GM21737 (cell line): ENCODE measurements at regions not wholly inside any gene's neighbourhood (a gene's known extent, or its start where the extent isn't known, plus 50 kb on each side); places are given as distances from the start of the nearest gene placed in this dataset.
"Not testable (repeated sequence)": the region's sequence is repeated elsewhere in the genome, so short reads cannot be mapped to it uniquely, and the experiment has no call there.

Source experiments
- ATAC-seq: cut with Tn5 transposase; IDR thresholded peaks from one replicate; pipeline ENCODE4 v1.9.1; 2021; ENCODE audit warnings: mild to moderate bottlenecking, moderate library complexity; ENCODE audit not compliant: unreplicated experiment

DNA sequence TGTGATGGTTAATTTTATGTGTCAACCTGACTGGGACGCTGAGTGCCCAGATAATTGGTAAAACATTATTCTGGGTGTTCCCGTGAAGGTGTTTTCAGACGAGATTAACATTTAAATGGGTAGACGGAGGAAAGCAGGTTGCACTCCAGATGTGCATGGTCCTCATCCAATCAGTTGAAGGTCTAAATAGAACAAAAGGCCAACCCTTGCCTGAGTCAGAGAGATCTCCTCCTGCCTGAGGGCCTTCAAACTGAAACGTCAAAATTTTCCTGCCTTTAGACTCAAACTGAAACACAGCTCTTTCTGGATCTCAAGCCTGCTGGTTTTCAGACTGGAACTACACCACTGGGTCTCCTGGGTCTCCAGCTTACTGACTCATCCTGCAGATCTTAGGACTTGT, 73.5 kb downstream of the NPIPA8 start:
- ATAC-seq, result not testable (repeated sequence)

GRCh38 chr16:18261848-18262247, 74.7 kb downstream of the NPIPA8 start:
- ATAC-seq, result not testable (repeated sequence)

- not testable (repeated sequence) for ATAC-seq
These were observed 76.9 kb downstream of the NPIPA8 start for GRCh38 chr16:18259496-18260176.

- ATAC-seq, result not testable (repeated sequence)
These were observed 83.6 kb downstream of the NPIPA8 start for GRCh38 chr16:18252943-18253342.

DNA sequence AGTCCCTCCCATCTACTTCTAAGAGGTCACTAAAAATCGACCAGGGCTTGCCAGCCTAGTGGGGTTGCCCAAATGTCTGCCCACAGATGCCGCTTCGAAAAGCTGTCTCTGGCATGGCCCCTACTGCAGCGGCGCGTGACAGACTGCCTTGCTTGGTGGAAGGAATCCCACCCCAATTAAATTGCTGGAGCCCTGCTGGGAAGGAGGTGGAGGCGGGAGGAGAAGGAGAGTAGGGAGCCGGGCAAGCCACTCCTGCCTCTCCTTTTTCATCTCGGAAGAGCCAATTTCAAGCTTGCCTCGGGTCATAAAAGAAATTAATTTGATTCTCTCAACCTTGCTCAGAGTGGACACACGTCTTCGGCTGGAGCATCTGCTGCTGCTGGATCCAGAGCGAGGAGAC, 106.0 kb downstream of the NPIPA8 start:
- not testable (repeated sequence) for ATAC-seq

DNA sequence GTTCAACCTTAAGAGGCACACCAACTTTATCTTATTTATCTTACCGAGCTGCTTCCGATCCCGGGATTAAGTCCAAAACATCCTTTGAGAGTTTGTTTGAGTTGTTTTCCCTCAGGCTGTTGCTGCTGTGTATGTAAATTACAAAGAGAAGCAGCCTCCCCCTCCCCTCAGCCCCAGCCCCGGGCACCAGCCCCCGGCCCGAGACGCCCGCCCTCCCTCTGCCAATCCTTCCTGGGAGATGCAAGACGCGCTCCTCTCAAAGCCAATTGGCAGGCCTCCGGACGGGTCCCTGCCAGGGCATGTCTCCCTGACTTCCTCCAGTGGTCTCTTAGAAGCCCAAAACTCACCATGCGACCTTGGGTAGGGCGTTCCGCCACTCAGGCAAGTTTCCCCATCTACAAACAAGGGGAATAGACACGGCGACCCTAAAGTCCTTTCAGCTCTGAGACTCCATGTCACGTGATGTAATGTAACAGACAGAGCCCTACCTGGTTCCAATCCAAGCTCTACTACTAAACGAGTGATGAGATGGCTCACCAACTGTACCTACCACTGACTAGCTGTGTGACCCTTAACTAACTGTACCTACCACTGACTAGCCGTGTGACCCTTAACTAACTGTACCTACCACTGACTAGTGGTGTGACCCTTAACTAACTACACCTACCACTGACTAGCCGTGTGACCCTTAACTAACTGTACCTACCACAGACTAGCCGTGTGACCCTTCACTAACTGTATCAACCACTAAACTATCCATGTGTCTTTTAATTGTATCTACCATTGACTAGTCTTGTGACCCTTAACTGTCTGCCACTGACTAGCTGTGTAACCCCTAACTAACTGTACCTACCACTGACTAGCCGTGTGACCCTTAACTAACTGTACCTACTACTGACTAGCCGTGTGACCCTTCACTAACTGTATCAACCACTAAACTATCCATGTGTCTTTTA, 114.2 kb downstream of the NPIPA8 start:
- ATAC-seq, result not testable (repeated sequence)

DNA sequence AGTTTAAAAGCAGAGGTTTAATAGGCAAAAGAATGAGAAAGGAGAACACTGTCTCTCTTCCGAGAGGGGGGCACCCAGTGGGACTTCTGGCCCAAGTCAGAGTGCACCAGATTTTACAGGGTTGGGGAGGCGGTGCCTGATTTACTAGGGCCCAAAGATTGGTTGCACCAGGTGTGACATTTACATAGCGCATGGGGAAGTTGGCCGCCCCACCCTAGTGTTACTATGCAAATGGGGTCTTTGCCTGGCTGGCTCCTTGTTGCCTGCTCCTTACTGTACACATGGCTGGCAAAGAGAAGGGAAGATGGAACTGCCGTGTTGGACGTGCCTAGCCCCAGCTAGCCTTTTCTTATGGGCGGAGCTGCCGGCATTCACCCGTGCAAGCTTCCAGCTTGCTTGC, 118.8 kb downstream of the NPIPA8 start:
- not testable (repeated sequence) for ATAC-seq

DNA sequence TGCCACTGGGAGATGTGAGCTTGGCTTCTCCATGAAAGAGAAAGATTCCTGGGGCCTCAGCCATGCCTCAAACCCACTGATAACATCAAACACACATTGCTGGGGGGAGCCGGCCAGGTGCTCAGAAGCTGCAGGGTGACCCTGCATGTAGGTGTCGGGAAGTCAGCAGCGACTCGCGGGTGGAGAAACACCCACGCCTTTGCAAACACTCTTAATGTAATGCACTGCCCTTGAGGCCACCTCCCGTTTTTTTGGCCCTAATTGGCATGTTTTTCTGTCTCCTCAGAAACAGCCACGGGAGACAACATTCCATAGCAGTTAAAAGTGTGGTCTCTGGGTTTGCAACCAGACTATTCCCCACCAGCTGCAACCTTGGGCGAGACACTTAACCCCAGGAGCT, 119.7 kb downstream of the NPIPA8 start:
- not testable (repeated sequence) for ATAC-seq

- ATAC-seq, result not testable (repeated sequence)
These were observed 122.7 kb downstream of the NPIPA8 start for GRCh38 chr16:18213810-18214209.

- not testable (repeated sequence) for ATAC-seq
These were observed 125.0 kb downstream of the NPIPA8 start for GRCh38 chr16:18211505-18211904.

DNA sequence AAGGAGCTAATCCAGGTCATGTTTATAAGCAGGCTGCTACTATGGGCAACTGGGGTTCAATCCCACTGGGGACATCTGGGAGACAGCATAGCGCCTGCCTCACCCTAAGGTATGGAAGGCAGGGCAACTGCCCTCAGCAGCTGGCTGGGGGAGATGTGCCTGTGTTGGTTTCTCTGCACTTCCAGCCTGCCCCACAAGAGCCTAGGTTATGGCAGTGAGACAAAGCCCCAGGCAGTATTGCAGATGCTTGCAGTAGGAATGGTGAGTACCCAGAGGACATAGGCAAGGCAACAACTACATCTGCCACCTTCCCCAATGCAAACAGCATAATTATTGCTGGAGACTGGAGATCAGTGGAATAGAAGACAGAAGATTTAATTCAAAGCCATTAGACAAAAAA, 131.8 kb downstream of the NPIPA8 start:
- not testable (repeated sequence) for ATAC-seq

DNA sequence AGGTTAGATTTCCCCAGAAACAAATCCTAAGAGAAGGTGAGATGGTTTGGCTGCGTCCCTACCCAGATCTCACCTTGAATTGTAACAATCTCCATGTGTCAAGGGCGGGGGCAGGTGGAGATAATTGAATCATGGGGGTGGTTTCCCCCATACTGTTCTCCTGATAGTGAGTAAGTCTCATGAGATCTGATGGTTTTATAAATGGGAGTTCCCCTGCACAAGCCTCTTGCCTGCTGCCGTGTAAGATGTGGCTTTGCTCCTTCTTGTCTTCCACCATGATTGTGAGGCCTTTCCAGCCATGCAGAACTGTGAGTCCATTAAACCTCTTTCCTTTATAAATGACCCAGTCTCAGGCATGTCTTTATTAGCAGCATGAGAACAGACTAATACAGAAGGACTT, 132.2 kb downstream of the NPIPA8 start:
- ATAC-seq, result not testable (repeated sequence)

DNA sequence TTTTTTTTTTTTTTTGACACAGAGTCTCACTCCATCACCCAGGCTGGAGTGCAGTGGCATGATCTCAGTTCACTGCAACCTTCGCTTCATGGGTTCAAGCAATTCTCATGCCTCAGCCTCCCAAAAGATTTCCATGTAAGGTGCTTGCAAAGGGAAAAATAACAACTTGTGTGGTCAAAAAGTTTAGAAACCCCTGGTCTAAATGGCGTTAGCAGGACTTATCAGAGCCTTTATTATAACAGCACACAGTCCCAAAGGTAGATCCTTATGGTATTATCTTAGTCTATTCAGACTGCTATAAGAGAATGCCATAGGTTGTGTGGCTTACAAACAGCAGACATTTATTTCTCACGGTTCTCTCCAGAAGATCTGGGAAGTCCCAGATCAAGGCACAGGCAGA, 135.0 kb downstream of the NPIPA8 start:
- ATAC-seq, result not testable (repeated sequence)

DNA sequence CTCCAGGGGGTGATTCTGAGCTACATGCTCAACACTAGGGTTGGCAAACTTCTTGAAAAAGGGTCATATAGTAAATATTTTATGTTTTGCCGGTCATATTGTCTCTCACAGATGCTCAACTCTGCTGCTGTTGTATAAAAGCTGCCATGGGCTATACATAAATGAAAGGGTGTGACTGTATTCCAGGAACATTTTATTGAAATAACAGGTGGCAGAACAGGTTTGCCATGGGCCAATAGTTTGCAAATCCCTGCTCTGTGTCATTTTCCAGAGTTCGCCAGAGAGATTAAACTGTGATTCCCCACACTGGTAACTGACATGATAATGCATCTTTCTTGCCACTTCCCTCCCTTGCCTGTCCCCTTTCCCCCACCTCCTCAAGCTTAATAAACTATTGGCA, 144.1 kb downstream of the NPIPA8 start:
- not testable (repeated sequence) for ATAC-seq

GRCh38 chr16:18190179-18190578, 146.4 kb downstream of the NPIPA8 start:
- ATAC-seq, result not testable (repeated sequence)

GRCh38 chr16:18184755-18185154, 151.8 kb downstream of the NPIPA8 start:
- not testable (repeated sequence) for ATAC-seq

DNA sequence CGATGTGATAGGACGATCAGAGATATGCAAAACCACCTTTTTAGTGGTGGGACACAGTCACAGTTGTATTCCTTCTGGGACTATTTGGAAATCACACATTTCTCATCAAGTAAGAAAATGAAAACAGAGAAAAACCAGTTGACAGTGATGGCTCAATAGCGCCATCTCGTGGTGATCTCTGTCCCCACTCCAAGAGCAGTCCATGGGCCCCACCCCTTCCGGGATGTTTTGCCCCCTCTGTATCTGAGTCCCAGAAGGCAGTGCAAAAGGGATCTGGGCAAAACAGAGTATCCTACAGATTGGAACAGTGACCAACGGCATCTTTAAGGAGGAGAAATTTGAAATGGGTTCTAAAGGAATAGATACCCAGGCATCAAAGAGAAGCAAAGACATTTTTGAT, 155.5 kb downstream of the NPIPA8 start:
- ATAC-seq, result not testable (repeated sequence)

DNA sequence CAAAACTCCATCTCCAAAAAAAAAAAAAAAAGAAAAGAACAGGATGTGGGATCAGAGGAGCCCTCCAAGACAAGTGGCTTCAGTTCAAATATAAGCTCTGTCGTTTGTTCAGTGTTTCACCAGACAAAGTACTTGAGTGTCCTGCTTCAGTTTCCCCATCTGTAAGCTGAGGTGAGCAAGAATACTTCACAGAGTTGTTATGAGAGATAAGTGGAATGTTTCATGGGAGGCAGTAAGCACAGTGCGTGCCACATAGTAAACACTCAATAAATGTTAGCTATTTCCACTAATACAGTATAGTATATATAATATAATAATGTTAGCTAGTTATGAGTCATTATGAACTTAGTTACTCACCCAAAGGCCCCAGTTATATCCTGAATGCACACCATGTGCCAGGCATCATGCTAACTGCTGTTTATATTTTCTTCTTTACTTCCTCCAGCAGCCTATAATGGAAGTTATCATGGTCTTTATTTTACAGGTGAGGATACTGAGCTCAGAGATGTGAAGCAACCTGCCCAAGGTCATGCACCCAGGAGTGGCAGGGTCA, 162.5 kb downstream of the NPIPA8 start:
- not testable (repeated sequence) for ATAC-seq

DNA sequence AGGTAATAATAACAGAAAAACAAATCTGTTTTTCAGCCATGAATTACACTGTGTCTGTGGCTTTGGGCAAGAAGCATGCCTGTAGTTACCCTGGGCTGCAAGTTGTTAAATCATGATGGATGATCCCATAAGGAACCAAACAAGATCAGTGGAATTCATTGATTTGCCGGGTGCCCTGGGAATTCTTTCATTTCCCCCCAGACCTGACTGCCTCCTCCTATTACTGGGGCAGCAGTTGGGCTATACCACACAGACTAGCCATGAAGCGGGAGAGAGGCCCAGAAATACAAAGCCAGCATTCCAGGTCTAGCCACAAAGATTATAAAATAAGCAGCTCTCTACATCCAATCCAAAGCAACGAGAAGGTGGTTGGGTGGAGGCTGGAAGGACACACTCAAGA, 174.2 kb downstream of the NPIPA8 start:
- ATAC-seq, result not testable (repeated sequence)

- ATAC-seq, result not testable (repeated sequence)
These were observed 175.3 kb downstream of the NPIPA8 start for GRCh38 chr16:18161224-18161623.

DNA sequence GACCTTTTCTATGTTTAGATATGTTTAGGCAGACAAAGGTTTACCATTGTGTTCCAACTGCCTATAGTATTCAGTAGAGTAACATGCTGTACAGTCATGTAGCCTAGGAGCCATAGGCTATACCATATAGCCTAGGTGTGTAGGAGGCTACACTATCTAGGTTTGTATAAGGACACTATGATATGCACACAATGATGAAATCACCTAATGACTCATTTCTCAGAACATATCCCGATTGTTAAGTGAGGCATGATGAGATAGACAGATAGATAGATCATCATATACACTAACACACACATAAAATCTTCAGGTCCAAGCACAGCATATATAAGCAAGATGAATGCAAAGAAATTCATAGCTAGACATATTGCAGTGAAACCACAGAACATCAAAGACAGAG, 177.4 kb downstream of the NPIPA8 start:
- not testable (repeated sequence) for ATAC-seq
